Cardiac septum (tissue), 1 donor: ENCODE measurements at regions not wholly inside any gene's neighbourhood (a gene's known extent, or its start where the extent isn't known, plus 50 kb on each side); places are given as distances from the start of the nearest gene placed in this dataset.

Experiments
- DNase-seq: peaks from one replicate; pipeline ENCODE4 v3.0.0-alpha.2; 2020; ENCODE audit warnings: low spot score
- intact Hi-C: fragments of 100-400 bp; cut with DNase I; formaldehyde crosslinking; loops from one replicate; pipeline ENCODE4 v1.14.0; 2022
- donor health status: DM: no; HTN: no; CAD: no.

GRCh38 chr1:229105822-229106525 lies 164.9 kb upstream of the RAB4A start:
- DNase-seq: no peak
- intact Hi-C loops: no loop called here

GRCh38 chr1:229106526-229107125 lies 164.3 kb upstream of the RAB4A start:
- no peak for DNase-seq
- intact Hi-C loops: no loop called here

DNA sequence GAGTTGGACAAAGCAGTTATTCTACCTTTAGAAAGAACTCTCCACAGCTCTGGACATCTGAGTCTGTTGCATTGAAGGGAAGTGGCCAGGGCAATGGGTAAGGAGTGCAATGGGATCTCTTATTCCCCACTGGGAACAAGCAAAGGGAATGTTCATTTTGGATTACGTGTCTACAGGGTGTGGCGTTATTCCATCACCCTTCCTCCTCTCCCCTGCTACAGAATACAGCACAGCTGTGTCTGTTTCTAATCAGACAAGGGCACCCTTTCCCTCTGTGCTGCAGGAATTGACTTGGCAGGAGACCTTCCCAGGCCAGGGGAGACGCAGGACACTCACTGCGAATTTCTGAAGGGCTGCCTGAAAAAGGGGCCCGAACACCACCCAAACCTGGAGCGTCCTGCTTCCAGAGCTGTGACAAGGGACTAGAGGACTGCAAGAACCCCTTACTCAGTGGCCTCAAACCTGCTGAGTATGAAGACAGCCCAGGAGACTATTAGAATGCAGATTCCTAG lies 163.6 kb upstream of the RAB4A start:
- no peak for DNase-seq
- intact Hi-C loops: no loop called here

GRCh38 chr1:229107972-229108371 lies 162.9 kb upstream of the RAB4A start:
- no peak for DNase-seq
- intact Hi-C loops: no loop called here

GRCh38 chr1:229108598-229109201 lies 162.2 kb upstream of the RAB4A start:
- intact Hi-C loops: no loop called here

GRCh38 chr1:229109320-229109761 lies 161.6 kb upstream of the RAB4A start:
- DNase-seq: no peak
- intact Hi-C loops: no loop called here

More at GRCh38 chr1:229108598-229109201, 162.2 kb upstream of the RAB4A start:
- no peak for DNase-seq

GRCh38 chr1:229110986-229111385 lies 159.9 kb upstream of the RAB4A start:
- intact Hi-C loops: no loop called here
- no peak for DNase-seq

DNA sequence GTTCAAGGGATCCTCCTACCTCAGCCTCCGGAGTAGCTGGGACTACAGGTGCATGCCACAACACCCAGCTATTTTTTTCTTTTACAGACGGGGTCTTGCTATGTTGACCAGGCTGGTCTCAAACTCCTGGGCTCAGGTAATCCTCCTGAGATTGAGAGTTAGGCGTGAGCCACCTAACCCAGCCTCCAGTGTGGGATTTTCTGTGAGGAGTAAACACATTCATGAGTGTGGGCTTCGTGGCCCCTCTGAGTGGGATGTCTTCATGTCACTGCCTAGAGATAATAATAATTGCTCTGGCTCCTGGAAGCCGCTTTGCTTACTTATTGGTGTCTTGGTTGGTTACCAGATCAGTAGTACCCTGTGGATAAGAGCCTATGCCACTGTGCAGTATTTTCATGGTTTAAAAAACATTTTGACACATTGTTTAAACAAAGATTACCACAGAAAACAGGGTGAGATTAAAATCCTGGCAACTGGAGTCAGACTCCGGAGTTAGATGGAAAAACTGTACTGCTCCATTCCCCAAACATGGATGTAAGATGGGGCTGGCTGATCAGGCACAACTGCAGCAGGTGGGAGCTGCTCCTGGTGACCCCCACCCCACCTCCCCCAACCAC lies 159.1 kb upstream of the RAB4A start:
- intact Hi-C loops: no loop called here
- no peak for DNase-seq

GRCh38 chr1:229112832-229113548 lies 157.9 kb upstream of the RAB4A start:
- intact Hi-C loops: no loop called here
- DNase-seq: no peak

GRCh38 chr1:229114315-229114714 lies 156.6 kb upstream of the RAB4A start:
- no peak for DNase-seq
- intact Hi-C loops: no loop called here

- intact Hi-C loops: no loop called here
- DNase-seq: no peak
Measured at GRCh38 chr1:229114850-229115365, 156.0 kb upstream of the RAB4A start.

DNA sequence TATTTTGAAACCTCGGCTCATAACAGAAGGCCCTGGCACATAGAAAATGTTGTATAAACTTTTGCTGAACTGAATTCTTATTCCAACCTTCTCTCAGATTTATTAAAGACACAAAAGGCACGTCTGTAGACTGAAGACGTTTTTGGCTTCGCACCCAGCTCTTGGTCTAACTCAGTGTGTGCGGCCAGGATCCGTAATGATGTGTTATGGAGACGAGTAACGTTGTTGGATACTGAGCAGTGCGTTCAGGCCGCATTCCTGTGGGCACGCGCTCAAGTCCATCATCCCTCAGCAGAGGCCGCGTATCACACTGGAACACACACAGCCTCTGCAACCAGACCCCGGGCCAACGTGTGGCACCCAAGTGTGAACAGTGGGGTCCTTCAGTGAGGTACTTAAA lies 154.8 kb upstream of the RAB4A start:
- intact Hi-C loops: no loop called here
- DNase-seq: no peak

GRCh38 chr1:229117664-229118300 lies 153.1 kb upstream of the RAB4A start:
- intact Hi-C loops: no loop called here
- no peak for DNase-seq

DNA sequence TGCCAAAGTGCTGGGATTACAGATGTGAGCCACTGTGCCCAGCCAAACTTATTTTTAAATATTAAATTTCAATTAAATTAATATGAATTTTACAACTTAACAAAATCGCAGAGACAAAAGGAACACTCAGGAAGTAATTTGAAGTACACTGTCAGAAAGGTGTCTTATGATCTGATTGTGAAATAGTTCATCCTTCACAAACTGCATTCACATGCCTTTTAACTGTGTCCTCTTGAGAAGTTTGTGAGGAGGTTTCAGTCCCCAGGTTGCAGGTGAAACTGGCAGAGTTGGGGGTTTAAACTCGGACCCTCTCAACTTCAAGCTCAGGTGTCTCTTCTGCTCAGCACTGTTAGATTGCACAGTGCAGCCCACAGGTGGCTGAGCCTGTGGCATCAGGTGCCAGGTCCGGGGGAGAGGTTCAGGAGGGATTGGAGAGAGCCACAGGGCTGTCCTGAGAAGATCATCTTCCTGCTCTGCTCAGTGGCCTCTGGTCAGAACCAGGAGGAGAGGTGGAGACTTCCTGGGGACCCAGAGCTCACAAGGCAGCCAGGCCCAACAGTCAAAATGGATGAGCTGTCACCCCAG lies 152.3 kb upstream of the RAB4A start:
- DNase-seq: no peak
- intact Hi-C loops: no loop called here

DNA sequence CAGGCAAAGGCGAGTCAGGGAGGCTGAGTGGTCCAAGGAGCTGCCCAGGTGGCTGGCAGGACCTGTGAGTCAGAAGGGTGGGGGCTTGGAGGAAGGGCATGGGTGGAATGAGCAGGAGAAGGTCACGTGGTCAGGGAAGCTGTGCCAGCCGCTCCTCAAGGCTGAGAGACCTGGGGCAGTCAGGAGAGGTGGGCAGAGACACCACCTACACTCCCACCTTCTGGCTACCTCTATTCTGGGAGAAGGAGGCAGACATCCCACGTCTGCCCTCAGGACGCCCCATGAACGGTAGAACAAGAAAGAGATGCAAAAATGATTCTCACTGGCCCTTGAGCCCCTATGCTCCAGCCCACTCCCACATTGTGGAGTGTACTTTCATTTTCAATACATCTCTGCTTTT lies 151.8 kb upstream of the RAB4A start:
- intact Hi-C loops: no loop called here
- no peak for DNase-seq

GRCh38 chr1:229119876-229120275 lies 151.0 kb upstream of the RAB4A start:
- no peak for DNase-seq
- intact Hi-C loops: no loop called here

DNA sequence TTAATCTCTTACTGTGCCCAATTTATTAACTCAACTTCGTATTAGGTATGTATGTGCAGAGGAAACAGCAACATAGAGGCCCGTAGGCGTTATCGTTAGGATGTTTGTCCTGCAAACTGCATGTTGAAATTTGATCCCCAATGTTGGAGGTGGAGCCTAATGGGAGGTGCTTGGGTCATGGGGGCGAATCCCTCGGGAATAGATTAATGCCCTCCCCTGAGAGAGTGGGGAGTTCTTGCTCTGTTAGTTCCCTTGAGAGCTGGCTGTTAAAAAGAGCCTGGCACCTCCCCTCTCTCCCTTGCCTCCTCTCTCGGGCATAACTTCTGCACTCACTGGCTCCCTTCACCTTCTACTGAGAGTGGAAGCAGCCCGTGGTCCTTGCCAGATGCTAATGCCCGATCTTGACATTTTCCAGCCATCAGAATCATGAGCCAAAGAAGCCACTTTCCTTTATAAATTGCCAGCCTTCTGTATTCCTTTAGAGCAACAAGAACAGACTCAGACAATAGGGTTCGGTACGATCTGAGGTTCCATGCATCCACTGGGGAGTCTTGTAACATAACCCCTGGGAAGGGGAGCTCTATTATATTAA lies 149.0 kb upstream of the RAB4A start:
- intact Hi-C loops: no loop called here
- no peak for DNase-seq

DNA sequence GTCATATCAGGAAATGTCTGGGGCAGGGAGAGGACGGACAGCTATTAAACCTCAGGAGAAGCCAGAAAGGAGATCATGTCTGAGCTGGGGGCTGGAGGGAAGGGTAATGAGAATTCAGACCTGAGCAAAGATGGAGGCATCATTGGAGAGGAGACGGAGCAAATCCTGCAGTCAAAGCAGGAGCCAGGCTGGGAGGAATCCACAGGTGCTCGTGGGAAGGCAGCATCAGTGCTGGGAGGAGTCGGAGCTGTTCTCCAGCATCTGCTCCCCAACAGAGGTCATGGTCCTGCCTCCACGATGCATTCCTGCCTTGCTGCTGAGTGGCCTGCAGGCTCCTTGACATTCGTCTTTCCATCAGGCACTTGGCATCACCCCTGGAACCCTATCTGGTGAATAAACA lies 148.3 kb upstream of the RAB4A start:
- intact Hi-C loops: no loop called here
- no peak for DNase-seq
